Loucy (cell line): ENCODE measurements at regions not wholly inside any gene's neighbourhood (a gene's known extent, or its start where the extent isn't known, plus 50 kb on each side); places are given as distances from the start of the nearest gene placed in this dataset.

Experiments used
- EZH2phosphoT487 ChIP-seq: fragments of 200-600 bp; IDR thresholded peaks from 2 replicates; pipeline ENCODE4 v1.6.1; 2018; ENCODE audit warnings: antibody characterized with exemption, mild to moderate bottlenecking, moderate library complexity, borderline replicate concordance
- TF ChIP-seq, protein P1 (sequence below): fragments of 200-600 bp; sonication (generic); conservative IDR thresholded peaks from 2 replicates; pipeline ENCODE4 v1.5.1; 2014; ENCODE audit warnings: mild to moderate bottlenecking, antibody characterized with exemption, low read length

- TF ChIP-seq, protein P1, sequence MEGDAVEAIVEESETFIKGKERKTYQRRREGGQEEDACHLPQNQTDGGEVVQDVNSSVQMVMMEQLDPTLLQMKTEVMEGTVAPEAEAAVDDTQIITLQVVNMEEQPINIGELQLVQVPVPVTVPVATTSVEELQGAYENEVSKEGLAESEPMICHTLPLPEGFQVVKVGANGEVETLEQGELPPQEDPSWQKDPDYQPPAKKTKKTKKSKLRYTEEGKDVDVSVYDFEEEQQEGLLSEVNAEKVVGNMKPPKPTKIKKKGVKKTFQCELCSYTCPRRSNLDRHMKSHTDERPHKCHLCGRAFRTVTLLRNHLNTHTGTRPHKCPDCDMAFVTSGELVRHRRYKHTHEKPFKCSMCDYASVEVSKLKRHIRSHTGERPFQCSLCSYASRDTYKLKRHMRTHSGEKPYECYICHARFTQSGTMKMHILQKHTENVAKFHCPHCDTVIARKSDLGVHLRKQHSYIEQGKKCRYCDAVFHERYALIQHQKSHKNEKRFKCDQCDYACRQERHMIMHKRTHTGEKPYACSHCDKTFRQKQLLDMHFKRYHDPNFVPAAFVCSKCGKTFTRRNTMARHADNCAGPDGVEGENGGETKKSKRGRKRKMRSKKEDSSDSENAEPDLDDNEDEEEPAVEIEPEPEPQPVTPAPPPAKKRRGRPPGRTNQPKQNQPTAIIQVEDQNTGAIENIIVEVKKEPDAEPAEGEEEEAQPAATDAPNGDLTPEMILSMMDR: no peak
- no peak for TF ChIP-seq EZH2phosphoT487
Observed at GRCh38 chr14:34023824-34024767, 73.2 kb upstream of the EGLN3 start.
